Uterus (tissue), 2 donors: ENCODE measurements at regions not wholly inside any gene's neighbourhood (a gene's known extent, or its start where the extent isn't known, plus 50 kb on each side); places are given as distances from the start of the nearest gene placed in this dataset.

Experiments
- CTCF ChIP-seq, 4 experiments: fragments of 200-600 bp in 2 of 4; fragments of 450-650 bp in 2 of 4; sonication (generic) in 2 of 4; IDR thresholded peaks; one replicate each; pipeline ENCODE4 v1.5.1; 2016 to 2019; ENCODE audit warnings: antibody characterized with exemption in 4 of 4, mild to moderate bottlenecking in 2 of 4, moderate library complexity in 1 of 4
- POLR2A ChIP-seq, 2 donors: fragments of 450-650 bp; IDR thresholded peaks; one replicate each; pipeline ENCODE4 v1.6.1; 2016; ENCODE audit warnings: antibody characterized with exemption in 2 of 2, mild to moderate bottlenecking in 1 of 2, moderate library complexity in 1 of 2

DNA sequence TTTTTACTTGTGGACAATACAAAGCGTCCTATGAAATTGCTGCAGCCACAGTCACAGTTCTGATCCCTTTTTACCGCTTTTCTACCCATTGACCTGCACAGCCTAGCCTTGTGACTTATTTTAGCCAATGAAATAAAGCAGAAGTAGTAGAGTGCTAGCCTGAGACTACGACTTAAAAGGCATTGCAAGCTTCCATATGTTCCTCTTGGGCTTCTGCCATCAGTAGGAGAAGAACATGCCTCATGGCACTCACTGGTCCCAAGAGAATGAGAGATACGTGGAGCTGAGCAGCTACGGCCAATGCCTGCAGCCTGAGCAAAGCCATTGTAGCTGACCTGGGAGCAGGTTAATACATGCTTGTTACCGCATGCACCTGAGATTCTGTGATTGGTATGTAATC is 416.6 kb upstream of the CLINT1 start:
- TF ChIP-seq POLR2A (IDR thresholded peaks at IDR 0.05), result no peak
- TF ChIP-seq CTCF (IDR thresholded peaks at IDR 0.05), result no peak
